Epithelial cell of esophagus (primary cell): ENCODE measurements at regions not wholly inside any gene's neighbourhood (a gene's known extent, or its start where the extent isn't known, plus 50 kb on each side); places are given as distances from the start of the nearest gene placed in this dataset.

Source experiments
- DNase-seq: peaks from one replicate; pipeline ENCODE4 v3.0.0; 2010; ENCODE audit warnings: low read depth
- H3K4me3 ChIP-seq: 2 replicates; pipeline ENCODE4 v1.5.1; 2011; ENCODE audit warnings: mild to moderate bottlenecking, low read length, control low read depth
- TF ChIP-seq, protein P1 (sequence below): IDR thresholded peaks from 2 replicates; pipeline ENCODE4 v1.5.1; 2011; ENCODE audit warnings: low read depth, mild to moderate bottlenecking, low read length, control low read depth, inconsistent platforms; ENCODE audit not compliant: insufficient read depth; ENCODE audit errors: missing control alignments

DNA sequence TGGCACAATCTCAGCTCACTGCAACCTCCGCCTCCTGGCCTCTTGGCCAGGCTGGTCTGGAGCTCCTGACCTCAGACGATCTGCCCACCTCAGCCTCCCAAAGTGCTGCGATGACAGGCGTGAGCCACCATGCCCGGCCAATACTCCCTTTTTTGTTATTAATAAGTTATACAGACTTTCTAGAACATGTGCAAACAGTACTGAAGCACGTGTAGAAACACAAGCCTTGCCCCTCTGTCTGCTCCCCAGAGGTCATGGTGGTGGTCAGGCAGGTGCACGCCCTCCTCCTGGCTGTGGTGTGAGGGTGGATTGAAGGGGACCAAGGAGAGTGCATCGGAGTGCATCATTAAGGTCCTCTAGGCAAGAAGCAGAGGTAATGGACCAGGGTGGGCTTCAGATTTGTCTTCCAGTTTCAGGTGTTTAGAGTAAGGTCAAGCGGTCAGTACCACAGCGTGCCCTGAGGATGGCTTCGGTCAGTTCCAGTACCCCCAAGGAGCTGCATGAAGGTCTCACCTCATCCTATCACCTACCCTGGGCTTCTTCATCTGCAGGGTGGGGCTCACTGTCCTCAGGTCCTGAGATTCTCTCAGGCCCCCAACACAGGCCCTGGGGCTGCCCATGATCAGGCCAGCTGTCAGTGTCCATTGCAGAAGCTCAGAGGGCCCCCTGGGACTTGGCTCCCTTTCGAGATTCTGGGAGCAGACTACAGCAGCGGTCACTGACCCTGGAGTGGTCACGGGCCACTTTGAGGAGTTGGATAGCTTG, 124.3 kb downstream of the GLI2 start:
- TF ChIP-seq, protein P1, sequence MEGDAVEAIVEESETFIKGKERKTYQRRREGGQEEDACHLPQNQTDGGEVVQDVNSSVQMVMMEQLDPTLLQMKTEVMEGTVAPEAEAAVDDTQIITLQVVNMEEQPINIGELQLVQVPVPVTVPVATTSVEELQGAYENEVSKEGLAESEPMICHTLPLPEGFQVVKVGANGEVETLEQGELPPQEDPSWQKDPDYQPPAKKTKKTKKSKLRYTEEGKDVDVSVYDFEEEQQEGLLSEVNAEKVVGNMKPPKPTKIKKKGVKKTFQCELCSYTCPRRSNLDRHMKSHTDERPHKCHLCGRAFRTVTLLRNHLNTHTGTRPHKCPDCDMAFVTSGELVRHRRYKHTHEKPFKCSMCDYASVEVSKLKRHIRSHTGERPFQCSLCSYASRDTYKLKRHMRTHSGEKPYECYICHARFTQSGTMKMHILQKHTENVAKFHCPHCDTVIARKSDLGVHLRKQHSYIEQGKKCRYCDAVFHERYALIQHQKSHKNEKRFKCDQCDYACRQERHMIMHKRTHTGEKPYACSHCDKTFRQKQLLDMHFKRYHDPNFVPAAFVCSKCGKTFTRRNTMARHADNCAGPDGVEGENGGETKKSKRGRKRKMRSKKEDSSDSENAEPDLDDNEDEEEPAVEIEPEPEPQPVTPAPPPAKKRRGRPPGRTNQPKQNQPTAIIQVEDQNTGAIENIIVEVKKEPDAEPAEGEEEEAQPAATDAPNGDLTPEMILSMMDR, result no peak
- H3K4me3 ChIP-seq, result no peak overlapping the region
- DNase-seq, result no peak

DNA sequence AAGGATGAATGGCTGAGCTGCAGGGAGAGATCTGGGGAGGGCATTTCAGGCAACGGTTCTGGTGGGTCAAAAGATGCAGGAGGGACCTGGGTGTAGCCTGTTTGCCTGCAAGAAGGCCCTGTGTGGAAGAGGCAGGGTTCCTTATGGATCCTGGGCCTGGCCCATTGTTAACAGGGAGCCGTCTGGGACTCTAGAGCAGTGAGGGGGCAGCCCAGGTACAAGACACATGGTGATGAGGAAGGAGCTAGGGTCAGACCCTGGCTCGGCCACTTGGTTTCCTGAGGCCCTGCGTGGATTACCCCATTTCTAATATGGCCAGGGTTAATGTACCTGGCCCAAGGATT, 124.9 kb downstream of the GLI2 start:
- no peak overlapping the region for H3K4me3 ChIP-seq

DNA sequence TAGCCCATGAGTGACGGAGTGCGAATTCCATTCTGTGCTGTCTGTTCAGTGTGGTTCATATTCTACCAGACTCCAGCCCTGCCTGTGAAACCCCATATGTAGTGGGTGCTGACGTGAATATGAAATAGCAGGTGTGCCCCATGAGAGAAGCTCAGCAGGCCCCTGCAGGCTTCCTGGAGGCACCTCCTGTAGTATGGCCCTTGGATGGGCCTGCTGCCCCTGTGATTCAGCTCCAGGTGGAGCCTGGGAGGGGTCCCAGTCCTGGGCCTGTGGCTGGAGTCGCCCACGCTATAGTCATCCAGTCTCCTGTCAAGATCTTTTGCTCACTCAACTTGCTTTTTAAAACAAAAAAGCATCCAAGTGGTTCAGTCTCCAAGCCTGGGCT, 125.5 kb downstream of the GLI2 start:
- H3K4me3 ChIP-seq, result no peak overlapping the region
- TF ChIP-seq, protein P1, result no peak
- DNase-seq, result no peak

More for the DNA sequence above, 124.9 kb downstream of the GLI2 start:
- TF ChIP-seq, protein P1, result no peak
- no peak for DNase-seq

DNA sequence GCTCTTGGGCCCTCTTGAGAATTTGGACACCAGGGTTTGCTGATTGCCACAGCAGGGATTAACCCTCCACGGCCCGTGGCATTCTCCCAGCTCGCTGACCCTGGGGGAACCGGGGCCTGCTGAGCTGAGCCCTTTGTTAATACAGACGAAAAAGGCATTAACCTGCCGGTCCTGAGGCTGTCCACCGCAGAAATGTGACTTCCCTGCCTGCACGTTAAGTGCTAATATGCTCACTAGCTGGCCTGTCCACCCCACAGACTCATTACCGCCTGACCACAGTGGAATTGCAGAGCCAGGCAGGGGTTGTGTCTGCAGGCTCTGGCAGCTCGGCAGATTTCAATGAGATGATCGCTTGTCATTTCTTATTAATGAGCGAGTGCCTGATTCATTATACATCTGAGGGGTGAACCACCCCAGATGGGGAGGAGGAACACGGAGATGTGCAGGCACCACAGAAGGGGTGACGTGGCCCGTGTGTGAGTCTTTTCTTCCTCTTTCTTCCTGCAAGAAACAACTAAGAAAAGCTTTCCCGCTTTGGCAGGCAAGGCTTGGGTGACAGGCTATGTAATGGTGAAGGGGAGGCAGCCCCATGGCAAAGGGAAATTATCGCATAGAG, 126.0 kb downstream of the GLI2 start:
- DNase-seq, result no peak
- no peak overlapping the region for H3K4me3 ChIP-seq
- TF ChIP-seq, protein P1, result no peak

DNA sequence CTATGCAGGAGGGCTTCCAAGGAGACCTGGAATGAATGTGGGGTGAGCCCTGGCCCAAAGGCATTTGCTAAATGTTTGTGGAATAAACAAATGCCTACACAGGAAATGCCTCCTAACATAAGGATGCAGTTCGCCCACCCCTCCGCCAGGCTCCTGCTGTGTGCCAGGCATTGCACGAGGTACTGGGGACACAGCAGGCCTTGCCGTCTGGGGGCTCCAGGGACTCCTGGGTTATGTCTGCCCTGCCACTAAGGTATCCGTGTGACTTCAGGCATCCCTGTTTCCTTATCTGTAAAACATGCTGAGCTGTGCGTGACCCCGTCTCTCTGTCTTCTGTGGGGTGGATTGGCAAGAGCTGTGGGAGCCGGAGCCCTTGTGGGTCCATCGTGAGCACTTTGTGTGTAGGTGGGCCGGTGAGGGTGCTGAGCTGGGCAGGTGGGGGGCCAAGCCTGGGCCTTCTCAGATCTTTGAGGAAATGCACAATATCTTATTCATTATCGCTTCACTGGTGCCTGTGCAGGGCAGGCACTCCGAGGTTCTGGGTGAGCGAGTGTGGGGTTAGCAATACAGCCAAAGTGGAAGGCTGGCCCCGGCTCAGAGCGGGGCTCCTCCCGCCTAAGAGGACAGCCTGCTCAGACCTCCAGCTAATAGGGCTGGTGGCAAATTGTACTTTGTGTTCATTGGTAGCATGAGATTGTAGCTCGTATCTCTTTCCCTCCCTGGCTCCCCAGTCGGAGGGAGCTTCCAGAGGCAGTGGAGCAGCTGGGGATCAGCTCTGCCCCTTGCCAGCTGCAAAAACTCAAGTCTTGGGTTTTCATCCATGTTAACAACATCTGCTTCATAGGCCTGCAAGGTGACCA, 126.8 kb downstream of the GLI2 start:
- H3K4me3 ChIP-seq, result no peak overlapping the region
- DNase-seq, result no peak
- TF ChIP-seq, protein P1, result no peak

DNA sequence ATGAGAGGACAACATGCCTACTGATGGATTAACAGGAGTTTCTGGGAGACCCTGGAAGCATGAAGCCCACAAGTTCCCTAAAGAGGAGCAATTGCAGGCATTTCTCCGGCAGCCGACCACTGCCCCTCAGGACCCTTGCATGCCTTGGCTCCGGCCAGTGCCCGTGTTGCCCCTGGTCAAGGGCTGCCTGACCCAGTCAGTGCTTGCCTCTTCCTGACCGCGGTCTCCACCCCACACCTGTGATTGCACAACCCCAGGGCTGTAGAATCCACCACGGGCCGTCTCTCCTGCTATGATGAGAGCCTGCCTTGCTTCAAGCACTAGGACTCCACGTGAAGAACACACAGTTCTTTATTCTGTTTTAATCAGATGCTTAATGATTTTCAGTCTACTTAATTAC, 127.5 kb downstream of the GLI2 start:
- H3K4me3 ChIP-seq, result no peak overlapping the region
- TF ChIP-seq, protein P1, result no peak
- DNase-seq, result no peak
